WI38 (cell line): ENCODE measurements at regions not wholly inside any gene's neighbourhood (a gene's known extent, or its start where the extent isn't known, plus 50 kb on each side); places are given as distances from the start of the nearest gene placed in this dataset.

Experiments used
- H3K4me3 ChIP-seq: 2 replicates; pipeline ENCODE4 v1.5.1; 2011; ENCODE audit warnings: low read depth, mild to moderate bottlenecking, control low read depth, low read length
- CTCF ChIP-seq: IDR thresholded peaks from 2 replicates; pipeline ENCODE4 v1.5.1; 2012; ENCODE audit warnings: low read depth, mild to moderate bottlenecking, control low read depth, low read length

- no peak overlapping the region for H3K4me3 ChIP-seq
Measured at GRCh38 chr3:105232553-105232952, 134.2 kb upstream of the ALCAM start.

GRCh38 chr3:105233010-105233409 lies 133.7 kb upstream of the ALCAM start:
- H3K4me3 ChIP-seq: no peak overlapping the region
- no peak for TF ChIP-seq CTCF

More at GRCh38 chr3:105232553-105232952, 134.2 kb upstream of the ALCAM start:
- TF ChIP-seq CTCF: no peak

- TF ChIP-seq CTCF: no peak
- H3K4me3 ChIP-seq: no peak overlapping the region
Measured at GRCh38 chr3:105235221-105235620, 131.5 kb upstream of the ALCAM start.

GRCh38 chr3:105235785-105236184 lies 130.9 kb upstream of the ALCAM start:
- no peak for TF ChIP-seq CTCF
- no peak overlapping the region for H3K4me3 ChIP-seq

- TF ChIP-seq CTCF: no peak
Measured at GRCh38 chr3:105238367-105238766, 128.3 kb upstream of the ALCAM start.

GRCh38 chr3:105243076-105243475 lies 123.6 kb upstream of the ALCAM start:
- no peak overlapping the region for H3K4me3 ChIP-seq
- no peak for TF ChIP-seq CTCF

More at GRCh38 chr3:105238367-105238766, 128.3 kb upstream of the ALCAM start:
- H3K4me3 ChIP-seq: no peak overlapping the region

- no peak overlapping the region for H3K4me3 ChIP-seq
- no peak for TF ChIP-seq CTCF
Measured at GRCh38 chr3:105246536-105246935, 120.2 kb upstream of the ALCAM start.
